Ovary (tissue), 7 donors: ENCODE measurements at regions not wholly inside any gene's neighbourhood (a gene's known extent, or its start where the extent isn't known, plus 50 kb on each side); places are given as distances from the start of the nearest gene placed in this dataset.

Experiments used
- DNase-seq, 5 donors: peaks; one replicate each; pipeline ENCODE4 v3.0.0-alpha.2; 2019 to 2020
- H3K27ac ChIP-seq, 2 donors: fragments of 200-600 bp; one replicate each; pipeline versions ENCODE4 v1.5.1 to v1.8.0; 2019 to 2022
- H3K27me3 ChIP-seq: fragments of 200-600 bp; one replicate; pipeline ENCODE4 v1.8.0; 2022
- H3K36me3 ChIP-seq: fragments of 200-600 bp; sonication (generic); one replicate; pipeline ENCODE4 v1.5.1; 2019
- H3K4me1 ChIP-seq: one replicate; pipeline ENCODE4 v1.8.1; 2013; ENCODE audit warnings: mild to moderate bottlenecking, moderate library complexity; ENCODE audit not compliant: insufficient read depth
- H3K4me3 ChIP-seq: fragments of 200-600 bp; sonication (generic); one replicate; pipeline ENCODE4 v1.5.1; 2017
- H3K9me3 ChIP-seq, 2 donors: fragments of 200-600 bp in 1 of 2; sonication (generic) in 1 of 2; one replicate each; pipeline versions ENCODE4 v1.5.1 to v1.8.1; 2013 to 2019; ENCODE audit warnings: mild to moderate bottlenecking in 1 of 2, moderate library complexity in 1 of 2
- EP300 ChIP-seq: sonication (generic); formaldehyde crosslinking; IDR thresholded peaks from one replicate; pipeline ENCODE4 v1.6.1; 2017; ENCODE audit warnings: antibody characterized with exemption
- POLR2A ChIP-seq: fragments of 450-650 bp; IDR thresholded peaks from one replicate; pipeline ENCODE4 v1.6.1; 2017; ENCODE audit warnings: antibody characterized with exemption, mild to moderate bottlenecking, moderate library complexity
- WGBS, 3 donors: extraction: QIAGEN DNeasy Blood & Tissue Kit in 1 of 3; methylation state at CpG; one replicate each; pipeline versions ENCODE4 v1.1.5 to v1.1.7; 2013 to 2017; 5-methylcytosine and 5-hydroxymethylcytosine counted together
- intact Hi-C, 4 donors: fragments of 100-400 bp; cut with DNase I; formaldehyde crosslinking; loops; one replicate each; pipeline versions ENCODE4 v1.11.0 to v1.15.1; 2022 to 2023
- TF ChIP-seq, protein P1 (sequence below), 3 donors: fragments of 450-650 bp in 2 of 3; fragments of 200-600 bp in 1 of 3; IDR thresholded peaks; one replicate each; pipeline versions ENCODE4 v1.5.1 to v1.8.0; 2016 to 2022; ENCODE audit warnings: antibody characterized with exemption in 3 of 3, mild to moderate bottlenecking in 1 of 3
- donor health status: DM: no; HTN: no; CAD: no; lungs with moderate emphysema.
- donor health status: DM: no; HTN: no; CAD: no.
- donor health status: Bipolar disorder and iron deficiency.
- donor health status: DM: no; HTN: no; CAD: no.
- donor health status: DM: yes; HTN: yes; CAD: no.

DNA sequence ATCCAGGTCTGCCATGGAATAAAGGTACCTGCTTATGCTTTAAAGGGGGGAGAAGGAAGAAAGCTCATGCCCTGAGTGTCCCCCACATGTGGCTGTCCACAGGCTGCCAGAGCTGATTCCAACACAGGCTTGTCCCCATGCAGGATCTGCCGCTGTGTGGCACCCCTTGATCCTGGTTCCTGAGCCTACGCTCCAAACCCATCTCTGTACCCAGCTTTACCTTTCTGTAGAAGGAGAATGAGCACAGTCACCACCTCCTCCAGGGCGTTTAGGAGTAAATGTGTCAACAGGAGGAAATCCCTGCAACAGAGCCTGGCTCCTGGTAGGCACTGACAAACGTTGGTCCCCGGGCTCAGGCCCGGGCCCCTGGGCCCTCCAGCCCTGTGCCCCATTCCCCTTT is 175.6 kb downstream of the RBFOX3 start:
- no peak overlapping the region for H3K27ac ChIP-seq
- 68 to 79% (median 69%) methylated on average over 6 of the region's 6 CpGs for WGBS, 3 donors
- no peaks in the 10 kb centered on the region for H3K27me3 ChIP-seq
- TF ChIP-seq POLR2A (no peak), EP300 (no peak)
- TF ChIP-seq, protein P1, sequence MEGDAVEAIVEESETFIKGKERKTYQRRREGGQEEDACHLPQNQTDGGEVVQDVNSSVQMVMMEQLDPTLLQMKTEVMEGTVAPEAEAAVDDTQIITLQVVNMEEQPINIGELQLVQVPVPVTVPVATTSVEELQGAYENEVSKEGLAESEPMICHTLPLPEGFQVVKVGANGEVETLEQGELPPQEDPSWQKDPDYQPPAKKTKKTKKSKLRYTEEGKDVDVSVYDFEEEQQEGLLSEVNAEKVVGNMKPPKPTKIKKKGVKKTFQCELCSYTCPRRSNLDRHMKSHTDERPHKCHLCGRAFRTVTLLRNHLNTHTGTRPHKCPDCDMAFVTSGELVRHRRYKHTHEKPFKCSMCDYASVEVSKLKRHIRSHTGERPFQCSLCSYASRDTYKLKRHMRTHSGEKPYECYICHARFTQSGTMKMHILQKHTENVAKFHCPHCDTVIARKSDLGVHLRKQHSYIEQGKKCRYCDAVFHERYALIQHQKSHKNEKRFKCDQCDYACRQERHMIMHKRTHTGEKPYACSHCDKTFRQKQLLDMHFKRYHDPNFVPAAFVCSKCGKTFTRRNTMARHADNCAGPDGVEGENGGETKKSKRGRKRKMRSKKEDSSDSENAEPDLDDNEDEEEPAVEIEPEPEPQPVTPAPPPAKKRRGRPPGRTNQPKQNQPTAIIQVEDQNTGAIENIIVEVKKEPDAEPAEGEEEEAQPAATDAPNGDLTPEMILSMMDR (IDR thresholded peaks at IDR 0.05), result no peak
- intact Hi-C loops, result no loop called here
- H3K4me3 ChIP-seq, result no peak overlapping the region
- no peaks in the 10 kb centered on the region for H3K9me3 ChIP-seq
- no peak for DNase-seq
- no peaks in the 10 kb centered on the region for H3K36me3 ChIP-seq
- H3K4me1 ChIP-seq, result no peaks in the 10 kb centered on the region

DNA sequence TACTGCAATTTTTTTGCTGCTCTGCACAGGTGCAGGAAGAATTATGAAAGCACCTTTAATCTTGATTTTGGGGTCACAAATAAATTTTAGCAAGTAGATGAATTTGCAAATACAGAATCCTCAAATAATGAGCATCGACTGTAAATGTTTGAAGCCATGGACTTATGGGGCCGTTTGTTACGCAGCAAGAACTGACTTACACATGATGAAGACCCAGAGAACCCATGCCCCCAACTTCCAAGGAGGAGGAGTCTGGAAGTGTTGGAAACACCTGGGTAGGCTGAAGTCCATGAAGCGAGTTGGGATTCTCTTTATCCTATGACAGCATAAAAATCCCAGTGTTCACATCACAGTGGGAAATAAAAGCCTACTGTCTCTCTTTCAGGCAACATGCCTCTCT is 176.6 kb downstream of the RBFOX3 start:
- H3K4me1 ChIP-seq, result no peaks in the 10 kb centered on the region
- TF ChIP-seq EP300, result no peak
- TF ChIP-seq, protein P1 (IDR thresholded peaks at IDR 0.05), result no peak
- no peak for TF ChIP-seq POLR2A
- no peak overlapping the region for H3K4me3 ChIP-seq
- no peak for DNase-seq
- H3K27ac ChIP-seq, result no peak overlapping the region
- intact Hi-C loops, result no loop called here
- no peaks in the 10 kb centered on the region for H3K36me3 ChIP-seq
- WGBS, 3 donors, result 92 to 94% (median 92%) methylated on average over 4 of the region's 4 CpGs
- H3K27me3 ChIP-seq, result no peaks in the 10 kb centered on the region
- no peaks in the 10 kb centered on the region for H3K9me3 ChIP-seq

DNA sequence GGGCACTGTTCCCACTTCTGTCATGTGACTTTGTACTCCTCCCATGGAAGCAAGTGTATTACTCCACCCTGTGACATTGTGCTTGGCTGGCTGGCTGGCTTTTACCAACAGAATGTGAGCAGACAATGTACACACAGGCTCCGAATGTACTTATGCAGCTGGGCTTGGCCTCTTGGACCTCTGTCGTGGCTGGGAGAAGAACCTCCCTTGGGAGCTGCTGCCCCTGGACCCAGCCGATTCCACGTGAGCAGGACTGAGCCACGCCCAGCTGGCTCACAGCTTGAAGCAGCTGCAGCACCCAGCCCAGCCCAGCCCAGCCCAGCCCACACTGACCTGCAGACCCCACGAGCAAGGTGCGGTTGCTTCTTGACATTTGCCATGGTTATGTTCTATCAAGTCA is 177.5 kb downstream of the RBFOX3 start:
- H3K36me3 ChIP-seq, result no peaks in the 10 kb centered on the region
- no peak for DNase-seq
- H3K4me3 ChIP-seq, result no peak overlapping the region
- no peak overlapping the region for H3K27ac ChIP-seq
- H3K27me3 ChIP-seq, result no peaks in the 10 kb centered on the region
- intact Hi-C loops, result no loop called here
- no peaks in the 10 kb centered on the region for H3K4me1 ChIP-seq
- WGBS, 3 donors, result 52 to 64% (median 63%) methylated on average over 7 of the region's 7 CpGs
- H3K9me3 ChIP-seq, result no peaks in the 10 kb centered on the region
- no peak for TF ChIP-seq EP300
- no peak for TF ChIP-seq POLR2A
- TF ChIP-seq, protein P1 (IDR thresholded peaks at IDR 0.05), result no peak

- no peak for DNase-seq
- H3K36me3 ChIP-seq, result no peaks in the 10 kb centered on the region
- no peaks in the 10 kb centered on the region for H3K4me1 ChIP-seq
- 87 to 91% (median 88%) methylated on average over 8 of the region's 8 CpGs for WGBS, 3 donors
- no peaks in the 10 kb centered on the region for H3K9me3 ChIP-seq
- H3K27ac ChIP-seq, result no peak overlapping the region
- no peaks in the 10 kb centered on the region for H3K27me3 ChIP-seq
- no peak overlapping the region for H3K4me3 ChIP-seq
- intact Hi-C loops, result no loop called here
- TF ChIP-seq EP300, result no peak
- no peak for TF ChIP-seq POLR2A
- TF ChIP-seq, protein P1 (IDR thresholded peaks at IDR 0.05), result no peak
Observed at GRCh38 chr17:79431175-79431574, 179.7 kb downstream of the RBFOX3 start.
